GM18907 (cell line): ENCODE measurements at regions not wholly inside any gene's neighbourhood (a gene's known extent, or its start where the extent isn't known, plus 50 kb on each side); places are given as distances from the start of the nearest gene placed in this dataset.
"Not testable (repeated sequence)": the region's sequence is repeated elsewhere in the genome, so short reads cannot be mapped to it uniquely, and the experiment has no call there.

ENCODE experiments used
- ATAC-seq: cut with Tn5 transposase; IDR thresholded peaks from one replicate; pipeline ENCODE4 v1.9.1; 2021; ENCODE audit warnings: mild to moderate bottlenecking, moderate library complexity; ENCODE audit not compliant: unreplicated experiment

DNA sequence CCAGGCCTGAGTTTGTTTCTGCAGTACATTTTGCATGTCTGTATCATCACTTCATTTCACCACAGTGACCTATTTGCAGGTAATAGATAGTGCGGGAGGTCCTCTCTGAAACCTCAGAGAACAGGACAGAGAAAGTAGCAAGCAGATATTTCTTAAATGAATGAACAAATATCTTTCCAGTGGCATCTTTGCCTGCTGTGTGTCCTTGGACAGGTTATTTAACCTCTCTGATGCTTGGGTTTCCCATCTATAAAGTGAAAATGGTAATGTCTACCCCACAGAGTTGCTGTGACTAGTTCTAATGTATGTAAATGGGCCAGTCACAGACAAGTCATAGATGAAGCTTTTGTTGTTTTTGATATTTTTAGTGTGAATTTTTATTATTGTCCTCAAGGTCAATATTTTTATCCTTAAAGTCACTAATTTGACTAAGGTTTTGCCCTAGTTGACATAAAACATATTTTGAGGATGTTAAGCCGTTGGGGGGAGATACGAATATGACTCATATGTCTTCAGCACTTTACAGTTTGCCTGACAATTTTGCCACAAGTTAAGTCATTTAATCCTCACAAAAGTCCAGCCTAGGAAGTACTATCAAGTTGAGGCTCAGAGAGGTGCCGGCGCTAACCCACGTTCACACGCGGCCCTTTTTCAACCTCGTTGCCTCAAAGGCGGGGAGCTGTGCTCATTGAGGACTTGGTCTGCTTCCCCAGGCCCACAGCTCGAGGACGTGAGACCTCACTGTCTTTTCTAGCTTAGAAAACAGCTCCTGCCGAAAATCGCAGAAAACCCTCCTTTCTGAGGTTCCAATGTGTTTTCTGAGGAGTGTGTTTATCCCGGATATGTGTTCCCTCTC lies 126.7 kb upstream of the STX18 start:
- no peak for ATAC-seq

DNA sequence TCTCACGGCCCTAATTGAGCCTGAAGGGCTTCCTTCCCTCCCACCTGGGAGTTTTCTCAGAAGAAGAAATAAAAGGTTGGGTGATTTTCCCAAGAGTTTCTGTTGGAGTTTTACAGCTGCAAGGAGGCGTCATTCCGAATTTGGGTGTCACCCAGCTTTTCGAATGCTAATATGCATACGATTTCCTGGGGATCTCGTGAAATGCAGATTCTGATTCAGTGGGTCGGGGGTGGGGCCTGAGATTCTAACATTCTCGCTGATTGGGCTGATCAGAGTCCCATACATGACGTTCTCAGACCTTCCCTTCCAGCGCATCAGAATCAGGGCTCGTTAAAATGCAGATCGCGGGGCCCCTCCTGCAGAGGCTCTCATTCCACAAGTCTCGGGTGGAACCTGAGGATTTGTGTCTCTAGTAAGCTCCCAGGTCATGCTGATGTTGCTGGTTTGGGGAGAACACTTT lies 125.8 kb upstream of the STX18 start:
- no peak for ATAC-seq

DNA sequence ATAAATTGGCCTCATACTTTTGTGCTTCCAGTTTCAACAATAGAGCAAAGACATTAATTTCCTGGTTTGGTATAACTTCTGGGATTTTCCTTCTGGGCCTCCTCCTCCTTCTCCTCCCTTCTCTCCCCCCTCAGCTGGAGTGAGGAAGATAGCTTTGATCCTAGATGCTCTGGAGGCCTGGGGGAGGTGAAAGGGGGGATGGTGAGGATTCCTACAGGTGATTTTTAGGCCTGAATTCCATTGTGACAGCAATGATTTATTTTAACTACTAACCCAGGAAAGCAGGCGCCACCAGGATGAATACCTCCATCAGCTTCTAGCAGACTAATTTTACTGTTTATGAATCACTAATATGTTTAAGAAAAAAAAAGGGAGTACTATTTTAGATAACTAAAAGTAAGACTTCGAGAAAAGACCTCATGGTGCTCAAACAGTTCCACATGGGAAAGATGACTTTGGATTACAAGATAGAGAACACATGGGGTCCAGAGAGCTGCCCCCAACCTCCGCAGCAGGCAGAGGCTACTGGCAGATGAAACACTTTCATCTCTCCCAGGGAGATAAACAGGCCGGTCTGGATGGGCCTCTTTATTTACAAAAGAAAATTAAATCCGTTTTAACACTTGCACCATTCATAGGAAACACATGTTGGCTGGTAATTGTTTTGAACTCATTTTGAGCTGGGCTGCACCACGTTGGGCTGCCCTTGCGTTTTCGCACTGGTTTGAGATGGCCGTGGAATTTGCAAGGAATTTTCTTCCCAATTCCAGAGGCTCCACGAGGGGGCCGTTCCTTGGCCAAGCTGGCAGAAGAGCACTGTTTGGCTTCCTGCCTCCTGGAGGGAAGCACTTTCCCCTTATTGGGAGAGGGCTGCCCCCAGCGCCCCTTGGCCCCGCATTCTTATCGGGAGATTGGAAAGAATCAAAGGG lies 125.1 kb upstream of the STX18 start:
- no peak for ATAC-seq

GRCh38 chr4:4666187-4666586 lies 124.3 kb upstream of the STX18 start:
- ATAC-seq: no peak

- no peak for ATAC-seq
Observed at GRCh38 chr4:4664234-4664633, 122.4 kb upstream of the STX18 start.

DNA sequence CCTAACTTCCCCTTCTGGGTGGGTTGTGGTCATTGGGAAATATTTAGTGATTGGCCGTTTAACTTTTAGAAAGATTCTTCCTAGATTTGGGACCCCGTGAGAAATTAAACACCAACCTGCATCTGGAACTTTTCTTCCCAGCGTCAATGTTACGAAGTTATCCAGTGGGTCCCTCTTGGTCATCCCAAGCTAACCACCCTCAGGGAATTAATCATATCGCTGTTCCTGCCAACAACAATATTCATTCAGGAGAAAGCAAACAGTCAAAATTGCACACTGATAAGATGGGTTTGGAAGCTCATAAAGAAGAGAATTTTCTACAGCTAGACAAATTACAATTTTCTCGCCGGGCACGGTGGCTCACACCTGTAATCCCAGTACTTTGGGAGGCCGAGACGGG lies 121.2 kb upstream of the STX18 start:
- no peak for ATAC-seq

- no peak for ATAC-seq
Observed at GRCh38 chr4:4662230-4662629, 120.4 kb upstream of the STX18 start.

GRCh38 chr4:4659871-4660651 lies 118.2 kb upstream of the STX18 start:
- ATAC-seq: no peak

GRCh38 chr4:4658052-4658451 lies 116.2 kb upstream of the STX18 start:
- no peak for ATAC-seq

GRCh38 chr4:4656977-4657376 lies 115.1 kb upstream of the STX18 start:
- ATAC-seq: no peak

DNA sequence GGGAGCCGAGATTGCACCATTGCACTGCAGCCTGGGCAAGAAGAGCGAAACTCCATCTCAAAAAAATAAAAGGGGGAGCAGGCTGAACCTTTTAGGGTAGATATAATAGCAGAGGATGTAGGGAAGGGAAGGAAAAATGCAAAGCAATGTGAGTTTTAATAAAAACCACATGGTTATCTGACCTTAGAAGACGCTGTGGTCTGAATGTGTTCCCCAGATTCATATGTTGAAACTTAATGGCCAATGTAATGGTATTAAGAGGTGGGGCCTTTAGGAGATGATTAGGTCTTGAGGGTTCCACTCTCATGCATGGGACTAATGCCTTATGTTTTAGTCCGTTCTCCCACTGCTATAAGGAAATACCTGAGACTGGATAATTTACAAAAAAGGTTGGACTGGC lies 114.1 kb upstream of the STX18 start:
- ATAC-seq: no peak

- no peak for ATAC-seq
Observed at GRCh38 chr4:4655011-4655410, 113.2 kb upstream of the STX18 start.

GRCh38 chr4:4651811-4652755 lies 110.2 kb upstream of the STX18 start:
- no peak for ATAC-seq

DNA sequence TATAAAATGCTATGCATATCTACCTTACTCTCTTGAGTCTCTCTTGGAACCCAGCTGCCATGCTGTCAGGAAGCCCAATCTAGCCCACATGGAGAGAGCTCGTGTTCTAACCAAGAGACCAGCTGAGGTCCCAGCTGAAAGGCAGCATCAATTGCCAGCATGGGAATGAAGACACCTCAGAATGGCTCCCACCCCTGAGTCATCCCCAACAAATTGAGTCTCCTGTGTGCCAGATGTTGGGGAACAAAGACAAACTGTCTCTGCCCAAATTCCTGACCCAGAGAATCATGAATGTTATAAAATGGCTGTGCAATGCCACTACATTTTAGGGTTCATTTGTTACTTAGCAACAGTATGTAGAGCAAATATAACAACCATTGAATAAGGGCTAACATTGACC lies 105.2 kb upstream of the STX18 start:
- no peak for ATAC-seq

GRCh38 chr4:4645743-4646142 lies 103.9 kb upstream of the STX18 start:
- no peak for ATAC-seq

DNA sequence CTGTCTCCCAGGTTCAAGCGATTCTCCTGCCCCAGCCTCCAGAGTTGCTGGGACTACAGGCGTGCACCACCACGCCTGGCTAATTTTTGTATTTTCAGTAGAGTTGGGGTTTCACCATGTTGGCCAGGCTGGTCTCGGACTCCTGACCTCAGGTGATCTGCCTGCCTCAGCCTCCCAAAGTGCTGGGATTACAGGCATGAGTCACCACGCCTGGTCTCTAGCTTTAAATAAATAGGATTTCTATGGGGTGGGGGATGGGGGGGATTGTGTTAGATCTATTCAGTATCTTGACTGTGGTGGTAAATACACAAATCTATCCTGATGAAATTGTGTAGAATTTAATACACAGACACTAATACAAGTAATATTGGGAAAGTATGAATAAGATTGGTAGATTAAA lies 102.4 kb upstream of the STX18 start:
- not testable (repeated sequence) for ATAC-seq

DNA sequence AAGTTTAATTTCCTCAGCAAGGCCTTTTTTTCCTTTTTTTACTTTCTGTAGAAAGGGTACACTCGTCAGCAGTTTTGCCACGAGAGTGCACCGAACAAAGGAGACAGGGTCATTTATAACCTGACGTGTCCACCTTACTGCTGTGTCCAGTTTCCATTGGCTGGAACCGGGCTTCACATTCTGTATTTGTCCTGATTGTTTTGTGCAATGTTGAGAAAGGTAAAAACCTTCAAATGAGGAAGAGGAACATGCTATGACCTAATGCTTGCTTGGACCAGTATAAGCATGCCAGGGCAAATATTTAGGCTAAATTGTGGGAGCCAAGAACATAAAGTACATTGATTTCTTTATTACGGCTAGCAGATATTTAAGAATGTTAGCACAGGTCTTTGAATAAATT lies 101.9 kb upstream of the STX18 start:
- ATAC-seq: not testable (repeated sequence)

DNA sequence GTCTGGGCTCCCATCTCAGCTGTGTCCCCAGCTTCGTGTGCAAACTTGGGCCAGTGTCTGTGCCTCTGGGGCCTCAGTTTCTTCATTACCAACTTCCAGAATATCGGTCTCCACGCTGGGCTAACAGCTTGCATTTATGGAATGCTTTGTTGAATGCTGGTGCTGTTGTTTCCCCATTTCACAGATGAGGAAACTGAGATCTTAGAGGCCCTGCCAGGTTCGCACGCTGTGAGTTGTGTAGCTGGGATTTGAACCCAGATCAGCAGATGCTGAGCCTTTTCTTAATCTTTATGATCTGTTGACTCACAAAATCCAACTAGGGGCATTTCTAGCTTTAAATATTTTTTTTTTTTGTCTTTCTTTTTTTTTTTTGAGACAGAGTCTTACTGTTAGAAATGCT lies 101.5 kb upstream of the STX18 start:
- no peak for ATAC-seq

DNA sequence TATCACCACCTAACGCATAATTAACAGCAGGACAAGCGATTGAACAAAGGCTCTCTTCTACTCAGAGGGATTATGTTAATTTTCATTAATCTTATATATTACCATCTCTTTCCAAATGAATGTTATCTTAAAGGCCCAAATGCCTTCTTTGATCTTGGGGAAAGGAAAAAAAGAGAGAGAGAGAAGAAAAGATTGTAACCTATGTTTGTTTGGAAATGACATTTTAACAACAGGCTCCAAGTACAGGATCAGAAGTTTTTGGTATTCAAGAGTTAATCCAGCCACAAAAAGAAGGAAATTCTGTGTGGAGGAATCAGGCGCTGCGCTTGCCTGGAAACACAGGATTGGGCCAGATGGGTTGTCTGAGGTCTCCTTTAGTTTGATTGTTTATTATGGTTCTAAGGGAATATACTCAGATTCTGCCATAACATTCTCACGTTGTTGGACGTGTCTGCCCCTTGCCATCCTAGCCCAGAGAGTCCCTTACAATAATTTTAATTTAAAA lies 100.7 kb upstream of the STX18 start:
- ATAC-seq: no peak
